ENCODE measurements at regions not wholly inside any gene's neighbourhood (a gene's known extent, or its start where the extent isn't known, plus 50 kb on each side); places are given as distances from the start of the nearest gene placed in this dataset.
"Not testable (repeated sequence)": the region's sequence is repeated elsewhere in the genome, so short reads cannot be mapped to it uniquely, and the experiment has no call there.

DNA sequence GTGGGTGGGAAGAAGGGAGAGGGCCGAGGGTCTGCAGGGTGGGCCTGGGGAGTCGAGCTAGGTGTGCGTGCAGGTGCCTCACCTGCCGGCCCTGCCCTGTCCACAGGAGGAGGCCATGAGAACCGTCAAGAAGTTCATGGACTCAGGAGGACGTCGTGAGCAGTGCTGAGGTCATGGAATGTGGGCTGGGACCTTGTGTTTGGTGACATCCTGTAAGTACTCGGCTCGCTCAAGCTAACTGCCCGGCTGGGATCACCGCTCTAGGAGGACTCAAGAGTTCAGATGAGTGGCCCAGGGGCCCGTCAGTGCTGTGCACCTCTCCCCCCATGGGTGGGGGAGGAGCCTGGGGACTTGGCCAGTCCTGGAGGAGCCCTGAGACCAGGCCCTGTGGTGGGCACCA, 4444.0 kb upstream of the TPTE start:
- H3K4me1 Mint-ChIP-seq (ENCODE audit: low read depth); H3K36me3 Mint-ChIP-seq (ENCODE audit: low read depth); H3K9me3 Mint-ChIP-seq; H3K27ac Mint-ChIP-seq; H3K4me3 Mint-ChIP-seq; DNase-seq; H3K27me3 Mint-ChIP-seq: not testable (repeated sequence)

DNA sequence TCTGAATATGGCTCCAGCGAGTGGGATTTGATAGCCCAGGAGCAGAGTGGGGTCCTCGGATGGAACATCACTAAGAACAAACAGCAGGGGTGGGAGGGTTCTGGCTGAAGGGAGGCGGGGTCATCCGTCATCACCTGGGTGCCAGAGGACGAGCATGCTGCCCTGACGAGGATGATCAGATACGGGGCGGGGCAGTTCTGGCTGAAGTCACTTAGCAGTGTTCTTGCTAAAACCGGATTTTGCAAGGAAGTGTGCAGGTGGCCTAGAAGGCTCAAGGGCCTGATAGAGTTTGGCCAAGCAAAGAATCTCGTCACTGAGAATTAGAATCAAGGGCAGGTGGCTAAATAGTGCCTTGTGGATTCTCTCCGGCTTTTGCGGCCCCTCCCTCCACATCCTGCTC, 4442.5 kb upstream of the TPTE start:
- DNase-seq; H3K27ac Mint-ChIP-seq; H3K9me3 Mint-ChIP-seq; H3K27me3 Mint-ChIP-seq; H3K36me3 Mint-ChIP-seq (ENCODE audit: low read depth); H3K4me1 Mint-ChIP-seq (ENCODE audit: low read depth); H3K4me3 Mint-ChIP-seq: not testable (repeated sequence)

DNA sequence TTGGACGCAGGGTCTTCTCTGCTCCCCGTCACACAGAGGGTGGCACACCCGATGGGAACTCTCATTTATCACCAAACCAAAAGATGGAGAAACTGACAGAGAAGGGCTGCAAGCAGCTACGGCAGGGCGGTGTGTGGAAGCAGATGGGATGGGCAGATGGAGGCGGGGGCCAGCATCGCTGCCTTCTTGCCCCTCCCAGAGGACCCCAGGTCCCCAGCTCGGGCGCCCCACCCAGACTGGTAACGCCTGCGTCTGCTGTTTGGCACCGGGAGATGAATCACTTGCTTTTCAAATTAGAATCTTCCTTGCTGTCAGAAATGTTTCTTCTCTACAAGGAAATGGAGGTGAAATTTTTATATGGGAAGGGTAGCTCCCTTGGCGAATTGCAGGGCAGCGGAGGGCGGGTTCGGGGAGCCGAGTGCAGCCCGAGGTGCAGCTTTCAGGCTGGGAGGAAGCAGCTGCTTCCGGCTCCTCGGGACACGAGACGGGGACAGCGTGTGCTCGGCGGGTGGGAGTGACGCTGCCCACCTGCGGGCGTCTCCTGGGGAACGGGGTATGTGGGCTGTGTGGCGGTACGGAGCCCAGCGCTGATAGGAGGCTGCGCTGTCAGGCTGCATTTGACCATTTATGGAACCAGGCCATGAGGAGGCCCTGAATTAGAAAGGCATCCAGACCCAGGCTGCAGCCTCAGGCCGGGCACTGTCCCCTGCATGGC, 4440.3 kb upstream of the TPTE start:
- not testable (repeated sequence) for H3K27me3 Mint-ChIP-seq; H3K9me3 Mint-ChIP-seq; H3K27ac Mint-ChIP-seq; H3K36me3 Mint-ChIP-seq (ENCODE audit: low read depth); H3K4me1 Mint-ChIP-seq (ENCODE audit: low read depth); DNase-seq; H3K4me3 Mint-ChIP-seq

- H3K27ac Mint-ChIP-seq; DNase-seq; H3K36me3 Mint-ChIP-seq (ENCODE audit: low read depth); H3K4me1 Mint-ChIP-seq (ENCODE audit: low read depth); H3K27me3 Mint-ChIP-seq; H3K9me3 Mint-ChIP-seq; H3K4me3 Mint-ChIP-seq: not testable (repeated sequence)
Measured at GRCh38 chr21:6082166-6082565, 4439.2 kb upstream of the TPTE start.

GRCh38 chr21:6083574-6084120, 4437.7 kb upstream of the TPTE start:
- H3K27ac Mint-ChIP-seq; H3K4me1 Mint-ChIP-seq (ENCODE audit: low read depth); DNase-seq; H3K36me3 Mint-ChIP-seq (ENCODE audit: low read depth); H3K4me3 Mint-ChIP-seq; H3K9me3 Mint-ChIP-seq; H3K27me3 Mint-ChIP-seq: not testable (repeated sequence)

GRCh38 chr21:6086038-6086437, 4435.3 kb upstream of the TPTE start:
- H3K27ac Mint-ChIP-seq; H3K36me3 Mint-ChIP-seq (ENCODE audit: low read depth); H3K4me3 Mint-ChIP-seq; H3K27me3 Mint-ChIP-seq; H3K9me3 Mint-ChIP-seq; H3K4me1 Mint-ChIP-seq (ENCODE audit: low read depth); DNase-seq: not testable (repeated sequence)

- not testable (repeated sequence) for H3K36me3 Mint-ChIP-seq (ENCODE audit: low read depth); DNase-seq; H3K4me1 Mint-ChIP-seq (ENCODE audit: low read depth); H3K27ac Mint-ChIP-seq; H3K27me3 Mint-ChIP-seq; H3K4me3 Mint-ChIP-seq; H3K9me3 Mint-ChIP-seq
Measured at GRCh38 chr21:6087579-6088178, 4433.7 kb upstream of the TPTE start.

GRCh38 chr21:6090286-6090908, 4431.0 kb upstream of the TPTE start:
- not testable (repeated sequence) for H3K4me3 Mint-ChIP-seq; H3K36me3 Mint-ChIP-seq (ENCODE audit: low read depth); H3K4me1 Mint-ChIP-seq (ENCODE audit: low read depth); H3K27me3 Mint-ChIP-seq; H3K9me3 Mint-ChIP-seq; DNase-seq; H3K27ac Mint-ChIP-seq

- H3K9me3 Mint-ChIP-seq; H3K27ac Mint-ChIP-seq; DNase-seq; H3K36me3 Mint-ChIP-seq (ENCODE audit: low read depth); H3K27me3 Mint-ChIP-seq; H3K4me3 Mint-ChIP-seq; H3K4me1 Mint-ChIP-seq (ENCODE audit: low read depth): not testable (repeated sequence)
Measured at GRCh38 chr21:6091335-6092027, 4429.9 kb upstream of the TPTE start.

DNA sequence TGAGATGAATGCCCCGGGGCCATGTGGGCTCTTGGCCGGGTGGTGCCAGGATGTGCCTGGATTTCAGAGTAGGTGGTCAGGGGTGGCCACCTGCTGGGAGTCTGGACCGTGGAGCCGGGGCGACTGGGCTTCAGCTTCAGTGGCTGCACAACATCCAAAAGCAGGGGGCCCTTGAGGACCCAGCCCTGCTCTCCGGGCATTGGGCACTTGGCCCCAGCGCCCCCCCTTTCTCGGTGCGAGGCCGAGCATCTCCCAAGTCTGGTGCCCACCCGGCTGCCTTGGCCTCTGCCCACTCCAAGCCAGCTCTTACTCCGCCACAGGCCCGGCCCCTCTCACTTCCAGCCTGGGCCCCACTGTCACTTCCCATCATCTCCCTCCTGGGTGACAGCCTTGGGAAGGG, 4429.0 kb upstream of the TPTE start:
- H3K36me3 Mint-ChIP-seq (ENCODE audit: low read depth); H3K27me3 Mint-ChIP-seq; H3K4me1 Mint-ChIP-seq (ENCODE audit: low read depth); H3K4me3 Mint-ChIP-seq; DNase-seq; H3K9me3 Mint-ChIP-seq; H3K27ac Mint-ChIP-seq: not testable (repeated sequence)

GRCh38 chr21:6093419-6093818, 4428.0 kb upstream of the TPTE start:
- not testable (repeated sequence) for H3K9me3 Mint-ChIP-seq; H3K27ac Mint-ChIP-seq; H3K36me3 Mint-ChIP-seq (ENCODE audit: low read depth); DNase-seq; H3K4me3 Mint-ChIP-seq; H3K27me3 Mint-ChIP-seq; H3K4me1 Mint-ChIP-seq (ENCODE audit: low read depth)

GRCh38 chr21:6093870-6094269, 4427.5 kb upstream of the TPTE start:
- H3K27me3 Mint-ChIP-seq; H3K4me1 Mint-ChIP-seq (ENCODE audit: low read depth); DNase-seq; H3K36me3 Mint-ChIP-seq (ENCODE audit: low read depth); H3K9me3 Mint-ChIP-seq; H3K4me3 Mint-ChIP-seq; H3K27ac Mint-ChIP-seq: not testable (repeated sequence)

DNA sequence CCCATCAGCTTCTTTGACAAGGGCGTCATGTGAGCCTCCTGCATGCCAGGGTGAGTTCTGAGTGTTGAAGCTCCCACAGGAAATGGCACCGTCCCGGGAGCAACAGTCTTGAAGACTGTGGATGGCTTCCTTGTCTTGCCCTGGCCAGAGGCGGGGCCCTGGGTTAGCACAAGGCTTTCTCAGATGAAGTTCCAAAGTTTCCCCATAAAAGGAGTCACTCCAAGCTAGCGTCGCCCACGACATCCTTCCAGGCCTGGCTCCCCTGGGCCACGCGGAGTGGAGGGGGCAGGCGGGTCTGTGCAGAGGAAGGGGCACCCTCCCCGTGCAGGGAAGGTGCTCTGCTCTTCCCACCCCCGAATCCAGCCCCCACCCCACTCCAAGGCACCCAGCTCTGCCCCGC, 4426.1 kb upstream of the TPTE start:
- H3K36me3 Mint-ChIP-seq (ENCODE audit: low read depth); H3K4me3 Mint-ChIP-seq; H3K9me3 Mint-ChIP-seq; H3K27me3 Mint-ChIP-seq; DNase-seq; H3K4me1 Mint-ChIP-seq (ENCODE audit: low read depth); H3K27ac Mint-ChIP-seq: not testable (repeated sequence)

GRCh38 chr21:6096560-6097424, 4424.6 kb upstream of the TPTE start:
- H3K4me1 Mint-ChIP-seq (ENCODE audit: low read depth); H3K9me3 Mint-ChIP-seq; H3K27ac Mint-ChIP-seq; DNase-seq; H3K27me3 Mint-ChIP-seq; H3K4me3 Mint-ChIP-seq; H3K36me3 Mint-ChIP-seq (ENCODE audit: low read depth): not testable (repeated sequence)

Data from activated T-cell treated with anti-CD3 and anti-CD28 coated beads, Interleukin-2, amount 50 U/mL, for 24 hours (primary cell).